H1 (cell line): ENCODE measurements at regions not wholly inside any gene's neighbourhood (a gene's known extent, or its start where the extent isn't known, plus 50 kb on each side); places are given as distances from the start of the nearest gene placed in this dataset.
"Not testable (repeated sequence)": the region's sequence is repeated elsewhere in the genome, so short reads cannot be mapped to it uniquely, and the experiment has no call there.

Experiments
- ATF2 ChIP-seq: IDR thresholded peaks from 2 replicates; pipeline ENCODE4 v1.6.1; 2012; ENCODE audit warnings: low read length, inconsistent platforms
- CHD2 ChIP-seq: IDR thresholded peaks from 2 replicates; pipeline ENCODE4 v1.6.1; 2012; ENCODE audit warnings: low read length, improper control_type of control experiment
- CTCF ChIP-seq, 3 experiments: IDR thresholded peaks; 1 replicate in 2 of 3; 2 replicates in 1 of 3; pipeline versions ENCODE4 v1.5.1 to v1.6.1; 2011; ENCODE audit warnings: low read length in 3 of 3, mild to moderate bottlenecking in 3 of 3, inconsistent platforms in 2 of 3, low read depth in 1 of 3, moderate library complexity in 1 of 3; ENCODE audit not compliant: insufficient read depth in 1 of 3; ENCODE audit errors: control extremely low read depth in 1 of 3
- EZH2 ChIP-seq: fragments of 200-600 bp; sonication (generic); IDR thresholded peaks from 2 replicates; pipeline ENCODE4 v1.7.1; 2012; ENCODE audit warnings: low read depth, mild to moderate bottlenecking, moderate library complexity, low read length, inconsistent platforms; ENCODE audit not compliant: severe bottlenecking
- HDAC2 ChIP-seq, 2 experiments: fragments of 300-600 bp in 1 of 2; sonication (generic) in 1 of 2; IDR thresholded peaks; 2 replicates each; pipeline ENCODE4 v1.6.1; 2011 to 2012; ENCODE audit warnings: low read depth in 2 of 2, low read length in 2 of 2, mild to moderate bottlenecking in 2 of 2, moderate library complexity in 2 of 2, borderline replicate concordance in 1 of 2, inconsistent platforms in 1 of 2
- JUN ChIP-seq: IDR thresholded peaks from 2 replicates; pipeline ENCODE4 v1.6.1; 2011; ENCODE audit warnings: low read depth, mild to moderate bottlenecking, improper control_type of control experiment, low read length
- POLR2AphosphoS5 ChIP-seq: IDR thresholded peaks from 2 replicates; pipeline ENCODE4 v1.6.1; 2011; ENCODE audit warnings: low read depth, low read length
- RAD21 ChIP-seq, 2 experiments: IDR thresholded peaks in 1 of 2; conservative IDR thresholded peaks in 1 of 2; 2 replicates each; pipeline ENCODE4 v1.6.1; 2011; ENCODE audit warnings: low read depth in 2 of 2, low read length in 2 of 2, improper control_type of control experiment in 1 of 2, inconsistent platforms in 1 of 2, mild to moderate bottlenecking in 1 of 2, moderate library complexity in 1 of 2
- SP1 ChIP-seq: IDR thresholded peaks from 2 replicates; pipeline ENCODE4 v1.6.1; 2011; ENCODE audit warnings: low read depth, low read length
- SUZ12 ChIP-seq: fragments of 200-600 bp; sonication (generic); IDR thresholded peaks from 2 replicates; pipeline ENCODE4 v1.6.1; 2012; ENCODE audit warnings: mild to moderate bottlenecking, inconsistent platforms, low read length, moderate library complexity, mixed read lengths
- ZNF274 ChIP-seq: IDR thresholded peaks from 2 replicates; pipeline ENCODE4 v1.7.0; 2012; ENCODE audit warnings: low read length, borderline replicate concordance; ENCODE audit errors: extremely low read depth

GRCh38 chr21:14055746-14056515 lies 154.8 kb downstream of the LIPI start:
- not testable (repeated sequence) for TF ChIP-seq EZH2; HDAC2 (IDR thresholded peaks at IDR 0.05; ENCODE audit: borderline replicate concordance in 1 of 2, low read depth in 2 of 2, low read length in 2 of 2); CHD2; JUN; ATF2; POLR2AphosphoS5; CTCF (IDR thresholded peaks at IDR 0.05; ENCODE audit: control extremely low read depth in 1 of 3, insufficient read depth in 1 of 3, low read depth in 1 of 3, low read length in 3 of 3); ZNF274; RAD21 (IDR thresholded peaks at IDR 0.05 in 1 of 2, conservative IDR thresholded peaks at IDR 0.05 in 1 of 2; ENCODE audit: low read depth in 2 of 2, low read length in 2 of 2); SP1; SUZ12
